GM19463 (cell line): ENCODE measurements at regions not wholly inside any gene's neighbourhood (a gene's known extent, or its start where the extent isn't known, plus 50 kb on each side); places are given as distances from the start of the nearest gene placed in this dataset.

Source experiments
- ATAC-seq: cut with Tn5 transposase; IDR thresholded peaks from one replicate; pipeline ENCODE4 v1.9.1; 2021; ENCODE audit warnings: mild to moderate bottlenecking, moderate library complexity; ENCODE audit not compliant: unreplicated experiment

GRCh38 chr1:221408117-221408803 is 333.6 kb downstream of the DUSP10 start:
- no peak for ATAC-seq

GRCh38 chr1:221411283-221411682 is 330.6 kb downstream of the DUSP10 start:
- ATAC-seq: no peak

- ATAC-seq: no peak
Observed at GRCh38 chr1:221414772-221415539, 326.9 kb downstream of the DUSP10 start.

GRCh38 chr1:221415651-221416050 is 326.2 kb downstream of the DUSP10 start:
- no peak for ATAC-seq

- no peak for ATAC-seq
Observed at GRCh38 chr1:221416142-221416541, 325.7 kb downstream of the DUSP10 start.

- no peak for ATAC-seq
Observed at GRCh38 chr1:221416723-221417122, 325.2 kb downstream of the DUSP10 start.

- ATAC-seq: no peak
Observed at GRCh38 chr1:221418346-221418745, 323.5 kb downstream of the DUSP10 start.

- ATAC-seq: no peak
Observed at GRCh38 chr1:221419513-221420095, 322.3 kb downstream of the DUSP10 start.

GRCh38 chr1:221429264-221429663 is 312.6 kb downstream of the DUSP10 start:
- ATAC-seq: no peak

- ATAC-seq: no peak
Observed at GRCh38 chr1:221430152-221430960, 311.5 kb downstream of the DUSP10 start.

- no peak for ATAC-seq
Observed at GRCh38 chr1:221431068-221431651, 310.7 kb downstream of the DUSP10 start.

GRCh38 chr1:221431961-221432360 is 309.9 kb downstream of the DUSP10 start:
- no peak for ATAC-seq

GRCh38 chr1:221435504-221435904 is 306.4 kb downstream of the DUSP10 start:
- ATAC-seq: peak; percentile 31

GRCh38 chr1:221437171-221437570 is 304.7 kb downstream of the DUSP10 start:
- no peak for ATAC-seq

- ATAC-seq: no peak
Observed at GRCh38 chr1:221437926-221438325, 304.0 kb downstream of the DUSP10 start.

- ATAC-seq: peak; percentile 92
Observed at GRCh38 chr1:221439008-221439746, 302.7 kb downstream of the DUSP10 start.

- peak; percentile 43 for ATAC-seq
Observed at GRCh38 chr1:221439747-221440501, 302.0 kb downstream of the DUSP10 start.

- no peak for ATAC-seq
Observed at GRCh38 chr1:221440658-221441057, 301.2 kb downstream of the DUSP10 start.

GRCh38 chr1:221442056-221442455 is 299.8 kb downstream of the DUSP10 start:
- no peak for ATAC-seq
